ENCODE measurements at regions not wholly inside any gene's neighbourhood (a gene's known extent, or its start where the extent isn't known, plus 50 kb on each side); places are given as distances from the start of the nearest gene placed in this dataset.

DNA sequence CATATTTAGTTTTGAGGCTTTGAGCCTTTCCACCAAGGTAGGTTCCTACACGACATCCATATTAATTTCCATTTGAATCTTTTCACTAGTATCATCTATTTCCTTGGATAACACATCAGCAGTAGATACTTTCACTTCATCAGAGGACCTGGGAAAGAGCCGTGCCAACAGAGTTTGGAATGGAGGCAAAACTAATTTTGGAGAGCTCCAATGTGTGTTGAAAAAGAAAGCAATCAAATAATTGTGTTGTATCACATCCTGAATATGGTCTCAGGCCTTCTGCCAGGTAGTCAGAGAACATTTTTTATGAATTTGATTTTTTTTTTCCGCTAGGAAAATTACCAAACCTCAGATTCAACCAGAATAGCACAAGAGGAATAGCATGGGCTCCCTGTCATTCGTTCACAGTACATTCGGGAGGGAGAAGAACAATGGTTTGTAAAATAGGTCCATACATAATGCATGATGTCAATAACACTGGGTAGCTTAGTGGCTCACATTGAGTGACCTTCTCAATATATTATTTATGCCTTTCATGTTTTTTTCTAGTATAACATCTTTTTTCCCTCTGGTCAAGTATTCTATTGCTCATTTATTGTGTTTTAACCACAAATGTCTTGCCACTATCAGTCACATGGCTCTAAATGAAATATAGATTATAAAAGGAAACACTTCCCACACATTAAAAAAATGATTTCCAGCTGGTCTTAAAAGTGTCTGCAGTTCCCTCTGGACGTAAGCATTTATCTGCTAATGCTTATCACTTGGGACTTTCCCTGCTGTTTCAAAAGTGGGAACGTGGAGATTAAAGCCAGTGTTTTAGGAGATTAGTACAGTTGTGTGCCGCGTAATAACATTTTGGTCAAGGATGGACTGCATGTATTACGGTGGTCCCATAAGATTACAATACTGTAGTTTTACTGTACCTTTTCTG, 68.6 kb upstream of the RAPH1 start:
- Histone ChIP-seq H4K20me1 (ENCODE audit: low read depth, low read length) (no peaks in the 10 kb centered on the region), H3K4me3 (ENCODE audit: insufficient read depth, low read length, poor library complexity, severe bottlenecking) (no peak overlapping the region), H3K4me2 (ENCODE audit: low read depth, low read length, poor library complexity, severe bottlenecking) (no peak overlapping the region), H3K9ac (ENCODE audit: low read length) (no peak overlapping the region), H3K79me2 (ENCODE audit: insufficient read depth, low read length) (no peaks in the 10 kb centered on the region), H3K27me3 (ENCODE audit: low read length) (no peaks in the 10 kb centered on the region), H3K9me2 (replicated peaks; ENCODE audit: insufficient read depth, low read length) (no peaks in the 10 kb centered on the region), H3F3A (ENCODE audit: insufficient read depth) (peaks cover 3% of the 10 kb centered on the region; the same call in 1 of the 2 replicates), H3K9me3 (ENCODE audit: insufficient read depth, low read length) (no peaks in the 10 kb centered on the region), H3K27ac (ENCODE audit: low read depth, low read length) (no peak overlapping the region), H3K36me3 (ENCODE audit: low read length) (no peaks in the 10 kb centered on the region), H2AFZ (ENCODE audit: low read depth, low read length, severe bottlenecking) (no peak overlapping the region)
- TF ChIP-seq, protein P1, sequence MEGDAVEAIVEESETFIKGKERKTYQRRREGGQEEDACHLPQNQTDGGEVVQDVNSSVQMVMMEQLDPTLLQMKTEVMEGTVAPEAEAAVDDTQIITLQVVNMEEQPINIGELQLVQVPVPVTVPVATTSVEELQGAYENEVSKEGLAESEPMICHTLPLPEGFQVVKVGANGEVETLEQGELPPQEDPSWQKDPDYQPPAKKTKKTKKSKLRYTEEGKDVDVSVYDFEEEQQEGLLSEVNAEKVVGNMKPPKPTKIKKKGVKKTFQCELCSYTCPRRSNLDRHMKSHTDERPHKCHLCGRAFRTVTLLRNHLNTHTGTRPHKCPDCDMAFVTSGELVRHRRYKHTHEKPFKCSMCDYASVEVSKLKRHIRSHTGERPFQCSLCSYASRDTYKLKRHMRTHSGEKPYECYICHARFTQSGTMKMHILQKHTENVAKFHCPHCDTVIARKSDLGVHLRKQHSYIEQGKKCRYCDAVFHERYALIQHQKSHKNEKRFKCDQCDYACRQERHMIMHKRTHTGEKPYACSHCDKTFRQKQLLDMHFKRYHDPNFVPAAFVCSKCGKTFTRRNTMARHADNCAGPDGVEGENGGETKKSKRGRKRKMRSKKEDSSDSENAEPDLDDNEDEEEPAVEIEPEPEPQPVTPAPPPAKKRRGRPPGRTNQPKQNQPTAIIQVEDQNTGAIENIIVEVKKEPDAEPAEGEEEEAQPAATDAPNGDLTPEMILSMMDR (IDR thresholded peaks at IDR 0.05; ENCODE audit: insufficient read depth, low read length, poor library complexity, severe bottlenecking): no peak
- TF ChIP-seq EZH2phosphoT487 (conservative IDR thresholded peaks at IDR 0.05; ENCODE audit: low read length): no peak

DNA sequence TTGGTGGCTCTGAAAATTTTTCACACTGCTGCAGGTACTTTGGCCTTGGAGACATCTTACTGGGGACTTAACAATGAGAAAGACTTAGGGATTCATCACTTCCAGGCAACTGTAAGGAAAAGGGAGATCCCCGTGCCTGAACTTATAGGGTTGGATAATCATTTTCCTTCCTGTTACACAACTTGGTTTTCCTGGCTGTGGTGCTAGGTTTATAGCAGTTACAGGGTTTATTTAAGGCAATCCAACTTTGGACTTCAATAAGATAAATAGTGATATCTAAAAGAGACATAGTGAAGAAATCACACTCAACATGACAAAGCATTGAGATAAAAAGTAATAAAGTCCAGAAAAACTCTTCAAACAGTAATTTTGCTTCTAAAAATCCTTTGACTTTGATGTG, 70.2 kb upstream of the RAPH1 start:
- Histone ChIP-seq H3K4me2 (ENCODE audit: low read depth, low read length, poor library complexity, severe bottlenecking) (no peak overlapping the region), H3K27me3 (ENCODE audit: low read length) (no peaks in the 10 kb centered on the region), H3K4me3 (ENCODE audit: insufficient read depth, low read length, poor library complexity, severe bottlenecking) (no peak overlapping the region), H3K9me2 (replicated peaks; ENCODE audit: insufficient read depth, low read length) (no peaks in the 10 kb centered on the region), H2AFZ (ENCODE audit: low read depth, low read length, severe bottlenecking) (no peak overlapping the region), H4K20me1 (ENCODE audit: low read depth, low read length) (no peaks in the 10 kb centered on the region), H3K9me3 (ENCODE audit: insufficient read depth, low read length) (no peaks in the 10 kb centered on the region), H3K27ac (ENCODE audit: low read depth, low read length) (no peak overlapping the region), H3K79me2 (ENCODE audit: insufficient read depth, low read length) (no peaks in the 10 kb centered on the region), H3K9ac (ENCODE audit: low read length) (no peak overlapping the region), H3K36me3 (ENCODE audit: low read length) (no peaks in the 10 kb centered on the region), H3F3A (ENCODE audit: insufficient read depth) (no peaks in the 10 kb centered on the region)
- TF ChIP-seq, protein P1 (IDR thresholded peaks at IDR 0.05; ENCODE audit: insufficient read depth, low read length, poor library complexity, severe bottlenecking): no peak
- no peak for TF ChIP-seq EZH2phosphoT487 (conservative IDR thresholded peaks at IDR 0.05; ENCODE audit: low read length)

DNA sequence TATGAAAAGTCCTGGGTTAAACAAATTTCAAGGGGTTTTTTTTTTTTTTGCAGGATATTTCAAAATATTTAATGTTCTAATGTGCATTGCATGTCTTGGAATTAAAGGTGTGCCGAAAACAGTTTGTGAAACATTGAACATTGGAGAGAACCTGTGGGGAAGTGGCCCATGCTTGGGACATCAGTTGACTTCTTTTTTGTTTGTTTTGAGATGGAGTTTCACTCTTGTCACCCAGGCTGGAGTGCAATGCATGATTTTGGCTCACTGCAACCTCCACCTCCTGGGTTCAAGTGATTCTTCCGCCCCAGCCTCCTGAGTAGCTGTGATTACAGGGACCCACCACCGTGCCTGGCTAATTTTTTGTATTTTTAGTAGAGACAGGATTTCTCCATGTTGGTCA, 71.0 kb upstream of the RAPH1 start:
- H2AFZ ChIP-seq (ENCODE audit: low read depth, low read length, severe bottlenecking): no peak overlapping the region
- no peaks in the 10 kb centered on the region for H3F3A ChIP-seq (ENCODE audit: insufficient read depth)
- no peak overlapping the region for H3K9ac ChIP-seq (ENCODE audit: low read length)
- no peaks in the 10 kb centered on the region for H3K27me3 ChIP-seq (ENCODE audit: low read length)
- H3K4me2 ChIP-seq (ENCODE audit: low read depth, low read length, poor library complexity, severe bottlenecking): no peak overlapping the region
- H3K79me2 ChIP-seq (ENCODE audit: insufficient read depth, low read length): no peaks in the 10 kb centered on the region
- H3K4me3 ChIP-seq (ENCODE audit: insufficient read depth, low read length, poor library complexity, severe bottlenecking): no peak overlapping the region
- no peaks in the 10 kb centered on the region for H4K20me1 ChIP-seq (ENCODE audit: low read depth, low read length)
- no peaks in the 10 kb centered on the region for H3K9me2 ChIP-seq (replicated peaks; ENCODE audit: insufficient read depth, low read length)
- H3K9me3 ChIP-seq (ENCODE audit: insufficient read depth, low read length): no peaks in the 10 kb centered on the region
- TF ChIP-seq, protein P1 (IDR thresholded peaks at IDR 0.05; ENCODE audit: insufficient read depth, low read length, poor library complexity, severe bottlenecking): no peak
- TF ChIP-seq EZH2phosphoT487 (conservative IDR thresholded peaks at IDR 0.05; ENCODE audit: low read length): no peak
- no peaks in the 10 kb centered on the region for H3K36me3 ChIP-seq (ENCODE audit: low read length)
- H3K27ac ChIP-seq (ENCODE audit: low read depth, low read length): no peak overlapping the region

Data from SU-DHL-6 (cell line).